ENCODE measurements at regions not wholly inside any gene's neighbourhood (a gene's known extent, or its start where the extent isn't known, plus 50 kb on each side); places are given as distances from the start of the nearest gene placed in this dataset.

GRCh38 chr6:147080225-147080624, 124.0 kb upstream of the STXBP5 start:
- TF ChIP-seq POLR2A (IDR thresholded peaks at IDR 0.05): no peak
- TF ChIP-seq CTCF (IDR thresholded peaks at IDR 0.05 in 8 of 11, conservative IDR thresholded peaks at IDR 0.05 in 3 of 11): no peak

All from spleen (tissue), 7 donors.